Kidney (tissue), 13 donors: ENCODE measurements at regions not wholly inside any gene's neighbourhood (a gene's known extent, or its start where the extent isn't known, plus 50 kb on each side); places are given as distances from the start of the nearest gene placed in this dataset.

ENCODE experiments used
- DNase-seq, 5 donors: peaks; one replicate each; pipeline ENCODE4 v3.0.0-alpha.2; 2013 to 2020
- FAIRE-seq: peaks from 2 replicates; lab custom pipeline; 2012; peaks lifted over from hg19 to GRCh38; lab: Jason Lieb, UNC
- H3K27ac ChIP-seq, 2 donors: one replicate each; pipeline ENCODE4 v1.7.0; 2013; ENCODE audit warnings: low read depth in 2 of 2, low read length in 2 of 2, inconsistent platforms in 1 of 2
- H3K27me3 ChIP-seq: one replicate; pipeline ENCODE4 v1.7.1; 2013; ENCODE audit warnings: low read length, inconsistent platforms; ENCODE audit not compliant: control insufficient read depth, insufficient read depth
- H3K36me3 ChIP-seq, 3 donors: one replicate each; pipeline versions ENCODE4 v1.7.0 to v1.7.1; 2013; ENCODE audit warnings: low read length in 3 of 3, control low read depth in 1 of 3, inconsistent platforms in 1 of 3; ENCODE audit not compliant: insufficient read depth in 3 of 3, control insufficient read depth in 2 of 3
- H3K4me1 ChIP-seq, 3 donors: one replicate each; pipeline versions ENCODE4 v1.7.0 to v1.7.1; 2013; ENCODE audit warnings: low read length in 3 of 3, inconsistent platforms in 1 of 3, low read depth in 1 of 3; ENCODE audit not compliant: control insufficient read depth in 2 of 3, insufficient read depth in 2 of 3
- H3K4me3 ChIP-seq, 3 donors: one replicate each; pipeline versions ENCODE4 v1.7.0 to v1.8.1; 2013; ENCODE audit warnings: low read length in 3 of 3, control low read depth in 1 of 3, inconsistent platforms in 1 of 3
- H3K9ac ChIP-seq, 3 donors: one replicate each; pipeline versions ENCODE4 v1.7.0 to v1.7.1; 2013; ENCODE audit warnings: low read length in 3 of 3, control low read depth in 1 of 3, inconsistent platforms in 1 of 3
- H3K9me3 ChIP-seq, 3 donors: one replicate each; pipeline versions ENCODE4 v1.7.0 to v1.7.1; 2013; ENCODE audit warnings: low read length in 3 of 3, control low read depth in 1 of 3, inconsistent platforms in 1 of 3; ENCODE audit not compliant: control insufficient read depth in 2 of 3, insufficient read depth in 1 of 3
- intact Hi-C: fragments of 100-400 bp; cut with DNase I; formaldehyde crosslinking; loops from one replicate; pipeline ENCODE4 v1.11.1; 2022
- TF ChIP-seq, protein P1 (sequence below): IDR thresholded peaks from 3 replicates; pipeline ENCODE4 v1.5.1; 2012; ENCODE audit warnings: mild to moderate bottlenecking, moderate library complexity, borderline replicate concordance; ENCODE audit not compliant: insufficient read depth; ENCODE audit errors: extremely low read depth
- donor health status: control.
- donor health status: control.
- donor health status: control.
- donor health status: control.
- donor health status: control.
- donor health status: DM: yes; HTN: yes; CAD: no.
- donor health status: Normal renal cell carcinoma (clear cell type).

DNA sequence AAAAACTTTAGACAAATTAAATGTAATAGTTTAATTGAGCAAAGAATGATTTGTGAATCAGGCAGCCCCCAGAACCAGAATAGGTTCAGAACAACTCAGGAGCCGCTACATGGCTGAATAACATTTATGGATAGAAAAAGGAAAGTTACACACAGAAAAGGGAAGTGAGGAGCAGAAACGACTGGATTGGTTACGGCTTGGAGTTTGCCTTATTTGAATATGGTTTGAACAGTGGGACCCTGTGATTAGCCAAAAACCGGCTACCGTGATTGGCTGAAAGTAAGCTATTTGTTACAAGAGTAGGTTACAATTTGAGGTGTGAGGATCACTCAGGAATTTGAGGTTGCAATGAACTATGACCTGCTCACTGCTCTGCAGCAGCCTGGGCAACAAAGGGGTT lies 1139.8 kb downstream of the CDH11 start:
- no peak for FAIRE-seq

DNA sequence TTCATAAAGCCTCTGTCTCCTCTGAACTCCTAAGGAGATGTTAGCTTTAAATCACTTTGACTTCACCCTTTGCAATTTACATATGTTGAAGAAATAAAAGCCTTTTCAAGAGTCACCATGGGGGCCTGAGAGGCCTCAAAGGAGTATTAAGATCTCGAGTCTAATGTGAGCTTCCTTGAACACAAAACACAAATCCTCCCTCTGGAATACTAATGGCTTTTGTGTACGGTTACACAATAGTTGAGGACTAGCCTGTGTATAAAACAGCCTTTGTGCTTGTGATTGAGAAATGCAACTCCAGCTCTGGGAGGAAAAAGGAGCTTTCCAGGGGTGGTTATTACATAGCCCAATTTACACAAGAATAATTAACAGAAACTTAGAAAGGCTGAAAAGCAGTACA lies 1140.2 kb downstream of the CDH11 start:
- Histone ChIP-seq H3K27me3 (no peaks in the 10 kb centered on the region), H3K27ac (no peak overlapping the region), H3K9ac (no peak overlapping the region), H3K4me3 (no peak overlapping the region), H3K4me1 (peaks cover 0 to 4% (median 0%) of the 10 kb centered on the region in 3 donors), H3K36me3 (no peaks in the 10 kb centered on the region), H3K9me3 (no peaks in the 10 kb centered on the region)
- TF ChIP-seq, protein P1, sequence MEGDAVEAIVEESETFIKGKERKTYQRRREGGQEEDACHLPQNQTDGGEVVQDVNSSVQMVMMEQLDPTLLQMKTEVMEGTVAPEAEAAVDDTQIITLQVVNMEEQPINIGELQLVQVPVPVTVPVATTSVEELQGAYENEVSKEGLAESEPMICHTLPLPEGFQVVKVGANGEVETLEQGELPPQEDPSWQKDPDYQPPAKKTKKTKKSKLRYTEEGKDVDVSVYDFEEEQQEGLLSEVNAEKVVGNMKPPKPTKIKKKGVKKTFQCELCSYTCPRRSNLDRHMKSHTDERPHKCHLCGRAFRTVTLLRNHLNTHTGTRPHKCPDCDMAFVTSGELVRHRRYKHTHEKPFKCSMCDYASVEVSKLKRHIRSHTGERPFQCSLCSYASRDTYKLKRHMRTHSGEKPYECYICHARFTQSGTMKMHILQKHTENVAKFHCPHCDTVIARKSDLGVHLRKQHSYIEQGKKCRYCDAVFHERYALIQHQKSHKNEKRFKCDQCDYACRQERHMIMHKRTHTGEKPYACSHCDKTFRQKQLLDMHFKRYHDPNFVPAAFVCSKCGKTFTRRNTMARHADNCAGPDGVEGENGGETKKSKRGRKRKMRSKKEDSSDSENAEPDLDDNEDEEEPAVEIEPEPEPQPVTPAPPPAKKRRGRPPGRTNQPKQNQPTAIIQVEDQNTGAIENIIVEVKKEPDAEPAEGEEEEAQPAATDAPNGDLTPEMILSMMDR, result no peak
- intact Hi-C loops, result no loop called here
- no peak for DNase-seq
- FAIRE-seq, result no peak

More for the DNA sequence above, 1139.8 kb downstream of the CDH11 start:
- DNase-seq, result no peak
- intact Hi-C loops, result no loop called here
- Histone ChIP-seq H3K9ac (no peak overlapping the region), H3K9me3 (no peaks in the 10 kb centered on the region), H3K36me3 (no peaks in the 10 kb centered on the region), H3K27ac (no peak overlapping the region), H3K27me3 (no peaks in the 10 kb centered on the region), H3K4me3 (no peak overlapping the region), H3K4me1 (peaks cover 0 to 4% (median 0%) of the 10 kb centered on the region in 3 donors)
- TF ChIP-seq, protein P1, result no peak

DNA sequence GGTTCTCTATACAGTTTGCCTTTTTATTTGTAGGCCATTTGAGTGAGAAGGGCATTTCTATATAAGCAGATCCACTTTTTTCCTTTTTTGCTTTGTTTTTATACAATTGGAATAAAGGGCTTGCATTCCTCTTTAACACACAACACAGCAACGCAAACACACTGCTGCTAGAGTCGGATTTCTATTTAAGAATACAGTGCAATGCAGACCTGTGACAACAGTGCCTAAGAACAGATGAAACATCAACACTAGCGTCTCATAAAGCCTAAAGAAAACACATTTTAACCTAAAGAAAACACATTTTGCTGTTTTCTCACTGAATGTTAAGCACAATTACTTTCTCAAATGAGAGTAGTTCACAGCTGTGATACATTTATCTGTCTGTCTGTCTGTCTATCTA lies 1141.1 kb downstream of the CDH11 start:
- peak in 1 of 5 donors; percentile 21 for DNase-seq
- Histone ChIP-seq H3K36me3 (no peaks in the 10 kb centered on the region), H3K27me3 (no peaks in the 10 kb centered on the region), H3K9me3 (no peaks in the 10 kb centered on the region), H3K4me1 (peaks cover 0 to 4% (median 0%) of the 10 kb centered on the region in 3 donors), H3K9ac (no peak overlapping the region), H3K27ac (no peak overlapping the region), H3K4me3 (no peak overlapping the region)
- no peak for FAIRE-seq
- intact Hi-C loops, result no loop called here
- TF ChIP-seq, protein P1, result no peak

DNA sequence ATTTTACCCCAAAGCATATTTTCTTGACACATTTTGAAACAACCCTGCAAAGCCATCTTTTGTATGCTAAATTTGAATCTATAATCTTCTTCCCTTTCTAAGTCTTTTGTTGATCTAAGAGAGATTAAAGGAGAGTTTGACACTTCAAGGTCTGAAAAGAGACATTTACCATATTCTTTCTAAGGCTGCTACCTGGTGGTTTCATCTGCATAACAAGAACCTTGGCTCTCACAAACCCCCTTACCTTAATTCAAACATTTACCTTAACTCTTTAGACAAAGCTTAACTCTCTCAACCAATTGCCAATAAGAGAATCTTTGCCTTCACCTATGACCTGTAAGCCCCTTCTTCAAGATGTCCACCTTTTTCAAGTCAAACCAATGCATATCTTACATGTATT lies 1143.6 kb downstream of the CDH11 start:
- Histone ChIP-seq H3K4me1 (no peaks in the 10 kb centered on the region), H3K27me3 (no peaks in the 10 kb centered on the region), H3K9ac (no peak overlapping the region), H3K9me3 (no peaks in the 10 kb centered on the region), H3K36me3 (no peaks in the 10 kb centered on the region), H3K4me3 (no peak overlapping the region), H3K27ac (no peak overlapping the region)
- FAIRE-seq (no peak), DNase-seq (no peak)
- TF ChIP-seq, protein P1, result no peak
- intact Hi-C loops, result no loop called here
